ENCODE measurements at regions not wholly inside any gene's neighbourhood (a gene's known extent, or its start where the extent isn't known, plus 50 kb on each side); places are given as distances from the start of the nearest gene placed in this dataset.

- no peaks in the 10 kb centered on the region for H3K27me3 ChIP-seq (ENCODE audit: control insufficient read depth, insufficient read depth, low read length)
- Mint-ChIP-seq H3K4me1 (no peaks in the 10 kb centered on the region), H3K27ac (no peak overlapping the region), H3K4me3 (no peak overlapping the region), H3K27me3 (ENCODE audit: low read depth in 2 of 2) (peaks cover 0 to 4% of the 10 kb centered on the region in 2 donors), H3K9me3 (no peaks in the 10 kb centered on the region), H3K36me3 (no peaks in the 10 kb centered on the region)
- DNase-seq (no peak), ATAC-seq (no peak)
- H3K27ac ChIP-seq (ENCODE audit: low read length): no peak overlapping the region
- TF ChIP-seq CTCF (IDR thresholded peaks at IDR 0.05): no peak
- WGBS (ENCODE audit: insufficient coverage): 91% methylated on average over 3 of the region's 3 CpGs
- H3K4me3 ChIP-seq (ENCODE audit: low read length): no peak overlapping the region
- H3K4me1 ChIP-seq (ENCODE audit: control insufficient read depth, insufficient read depth, low read length): no peaks in the 10 kb centered on the region
- H3K9me3 ChIP-seq (ENCODE audit: control insufficient read depth, insufficient read depth, low read length): no peaks in the 10 kb centered on the region
- no peaks in the 10 kb centered on the region for H3K36me3 ChIP-seq (ENCODE audit: control insufficient read depth, insufficient read depth, low read length)
- intact Hi-C loops (cut with micrococcal nuclease): no loop called here
Observed at GRCh38 chr3:72248869-72249268, 463.9 kb upstream of the PROK2 start.

- Histone ChIP-seq H3K27ac (ENCODE audit: low read length) (no peak overlapping the region), H3K4me3 (ENCODE audit: low read length) (no peak overlapping the region), H3K36me3 (ENCODE audit: control insufficient read depth, insufficient read depth, low read length) (no peaks in the 10 kb centered on the region), H3K9me3 (ENCODE audit: control insufficient read depth, insufficient read depth, low read length) (no peaks in the 10 kb centered on the region), H3K4me1 (ENCODE audit: control insufficient read depth, insufficient read depth, low read length) (no peaks in the 10 kb centered on the region), H3K27me3 (ENCODE audit: control insufficient read depth, insufficient read depth, low read length) (no peaks in the 10 kb centered on the region)
- DNase-seq (no peak), ATAC-seq (no peak)
- 89% methylated on average over 1 of the region's 1 CpG for WGBS (ENCODE audit: insufficient coverage)
- intact Hi-C loops (cut with micrococcal nuclease): no loop called here
- no peak for TF ChIP-seq CTCF (IDR thresholded peaks at IDR 0.05)
- peaks cover 0 to 4% of the 10 kb centered on the region in 2 donors for H3K27me3 Mint-ChIP-seq (ENCODE audit: low read depth in 2 of 2)
- no peaks in the 10 kb centered on the region for H3K4me1 Mint-ChIP-seq
- H3K27ac Mint-ChIP-seq: no peak overlapping the region
- no peak overlapping the region for H3K4me3 Mint-ChIP-seq
- no peaks in the 10 kb centered on the region for H3K9me3 Mint-ChIP-seq
- no peaks in the 10 kb centered on the region for H3K36me3 Mint-ChIP-seq
Observed at GRCh38 chr3:72248389-72248761, 463.4 kb upstream of the PROK2 start.

GRCh38 chr3:72247645-72248388 is 462.9 kb upstream of the PROK2 start:
- intact Hi-C loops (cut with micrococcal nuclease): no loop called here
- no CpG with 5 or more reads among the region's 1 CpG for WGBS (ENCODE audit: insufficient coverage)
- no peak overlapping the region for H3K4me3 Mint-ChIP-seq
- DNase-seq (no peak), ATAC-seq (no peak)
- no peak overlapping the region for H3K27ac Mint-ChIP-seq
- no peaks in the 10 kb centered on the region for H3K36me3 Mint-ChIP-seq
- Histone ChIP-seq H3K36me3 (ENCODE audit: control insufficient read depth, insufficient read depth, low read length) (no peaks in the 10 kb centered on the region), H3K27me3 (ENCODE audit: control insufficient read depth, insufficient read depth, low read length) (no peaks in the 10 kb centered on the region), H3K4me3 (ENCODE audit: low read length) (no peak overlapping the region), H3K27ac (ENCODE audit: low read length) (no peak overlapping the region), H3K4me1 (ENCODE audit: control insufficient read depth, insufficient read depth, low read length) (no peaks in the 10 kb centered on the region), H3K9me3 (ENCODE audit: control insufficient read depth, insufficient read depth, low read length) (no peaks in the 10 kb centered on the region)
- peaks cover 0 to 4% of the 10 kb centered on the region in 2 donors for H3K27me3 Mint-ChIP-seq (ENCODE audit: low read depth in 2 of 2)
- no peaks in the 10 kb centered on the region for H3K9me3 Mint-ChIP-seq
- TF ChIP-seq CTCF (IDR thresholded peaks at IDR 0.05): no peak
- no peaks in the 10 kb centered on the region for H3K4me1 Mint-ChIP-seq

- no peak for DNase-seq
- TF ChIP-seq CTCF (IDR thresholded peaks at IDR 0.05): no peak
Observed at GRCh38 chr3:72247126-72247525, 462.2 kb upstream of the PROK2 start.

More at GRCh38 chr3:72247126-72247525, 462.2 kb upstream of the PROK2 start:
- H3K27ac Mint-ChIP-seq: no peak overlapping the region
- Histone ChIP-seq H3K4me1 (ENCODE audit: control insufficient read depth, insufficient read depth, low read length) (no peaks in the 10 kb centered on the region), H3K36me3 (ENCODE audit: control insufficient read depth, insufficient read depth, low read length) (no peaks in the 10 kb centered on the region), H3K4me3 (ENCODE audit: low read length) (no peak overlapping the region), H3K27me3 (ENCODE audit: control insufficient read depth, insufficient read depth, low read length) (no peaks in the 10 kb centered on the region), H3K9me3 (ENCODE audit: control insufficient read depth, insufficient read depth, low read length) (no peaks in the 10 kb centered on the region), H3K27ac (ENCODE audit: low read length) (no peak overlapping the region)
- no peaks in the 10 kb centered on the region for H3K9me3 Mint-ChIP-seq
- no peak for ATAC-seq
- intact Hi-C loops (cut with micrococcal nuclease): no loop called here
- H3K4me3 Mint-ChIP-seq: no peak overlapping the region
- H3K4me1 Mint-ChIP-seq: no peaks in the 10 kb centered on the region
- H3K27me3 Mint-ChIP-seq (ENCODE audit: low read depth in 2 of 2): peaks cover 0 to 8% of the 10 kb centered on the region in 2 donors
- WGBS (ENCODE audit: insufficient coverage): 73% methylated on average over 7 of the region's 7 CpGs
- H3K36me3 Mint-ChIP-seq: no peaks in the 10 kb centered on the region
